ENCODE measurements at regions not wholly inside any gene's neighbourhood (a gene's known extent, or its start where the extent isn't known, plus 50 kb on each side); places are given as distances from the start of the nearest gene placed in this dataset.

- TF ChIP-seq CTCF (conservative IDR thresholded peaks at IDR 0.05; ENCODE audit: low read depth, low read length) (no peak), POLR2A (IDR thresholded peaks at IDR 0.05; ENCODE audit: low read depth, low read length) (no peak), BHLHE40 (IDR thresholded peaks at IDR 0.05; ENCODE audit: low read depth, low read length) (no peak), RFX5 (IDR thresholded peaks at IDR 0.05; ENCODE audit: low read depth, low read length) (no peak), SMC3 (IDR thresholded peaks at IDR 0.05; ENCODE audit: low read depth, low read length) (no peak), RCOR1 (IDR thresholded peaks at IDR 0.05; ENCODE audit: insufficient replicate concordance, low read length) (no peak), RAD21 (IDR thresholded peaks at IDR 0.05; ENCODE audit: low read length) (no peak), CEBPB (IDR thresholded peaks at IDR 0.05; ENCODE audit: low read depth, low read length) (no peak), FOS (IDR thresholded peaks at IDR 0.05; ENCODE audit: low read depth, low read length) (no peak)
- TF ChIP-seq, protein P1, sequence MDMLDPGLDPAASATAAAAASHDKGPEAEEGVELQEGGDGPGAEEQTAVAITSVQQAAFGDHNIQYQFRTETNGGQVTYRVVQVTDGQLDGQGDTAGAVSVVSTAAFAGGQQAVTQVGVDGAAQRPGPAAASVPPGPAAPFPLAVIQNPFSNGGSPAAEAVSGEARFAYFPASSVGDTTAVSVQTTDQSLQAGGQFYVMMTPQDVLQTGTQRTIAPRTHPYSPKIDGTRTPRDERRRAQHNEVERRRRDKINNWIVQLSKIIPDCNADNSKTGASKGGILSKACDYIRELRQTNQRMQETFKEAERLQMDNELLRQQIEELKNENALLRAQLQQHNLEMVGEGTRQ (IDR thresholded peaks at IDR 0.05; ENCODE audit: low read depth, low read length) = no peak
Observed at GRCh38 chr15:70192490-70192889, 94.8 kb upstream of the TLE3 start.
